SK-N-SH treated with all-trans-retinoic acid at 6 μM for 48 hours (cell line): ENCODE measurements at regions not wholly inside any gene's neighbourhood (a gene's known extent, or its start where the extent isn't known, plus 50 kb on each side); places are given as distances from the start of the nearest gene placed in this dataset.
A peak's percentile ranks its signal among the peaks of the same experiment; 100 is the strongest.

ENCODE experiments used
- ATAC-seq: fragments of 200-7000 bp; cut with Tn5 transposase; 3 replicates; pipeline ENCODE4 v1.9.1; 2020; ENCODE audit warnings: mild to moderate bottlenecking, moderate library complexity
- ARNTL ChIP-seq: fragments of 450-650 bp; formaldehyde crosslinking; IDR thresholded peaks from 2 replicates; pipeline ENCODE4 v1.5.0; 2020; ENCODE audit warnings: low read depth, mild to moderate bottlenecking, moderate library complexity, borderline replicate concordance
- BACH2 ChIP-seq: fragments of 250-450 bp; sonication (Bioruptor Pico); IDR thresholded peaks from 2 replicates; pipeline ENCODE4 v1.9.0; 2021; ENCODE audit warnings: mild to moderate bottlenecking, borderline replicate concordance
- CSDC2 ChIP-seq: fragments of 250-450 bp; sonication (Bioruptor Pico); IDR thresholded peaks from 2 replicates; pipeline ENCODE4 v1.5.0; 2020; ENCODE audit warnings: mild to moderate bottlenecking, moderate library complexity
- CSRNP3 ChIP-seq: fragments of 250-450 bp; sonication (Bioruptor Pico); IDR thresholded peaks from 2 replicates; pipeline ENCODE4 v1.5.1; 2021; ENCODE audit warnings: mild to moderate bottlenecking, moderate library complexity
- ESRRG ChIP-seq: fragments of 250-450 bp; sonication (Bioruptor Pico); IDR thresholded peaks from 2 replicates; pipeline ENCODE4 v1.6.1; 2021; ENCODE audit warnings: mild to moderate bottlenecking
- ISL1 ChIP-seq: fragments of 250-450 bp; sonication (Bioruptor Pico); IDR thresholded peaks from 2 replicates; pipeline ENCODE4 v2.1.2; 2022; ENCODE audit warnings: mild to moderate bottlenecking, moderate library complexity
- OSR1 ChIP-seq: fragments of 250-450 bp; sonication (Bioruptor Pico); IDR thresholded peaks from 2 replicates; pipeline ENCODE4 v1.8.0; 2022; ENCODE audit warnings: moderate library complexity, mild to moderate bottlenecking, inconsistent platforms
- PPARA ChIP-seq: fragments of 250-450 bp; sonication (Bioruptor Pico); IDR thresholded peaks from 2 replicates; pipeline ENCODE4 v1.5.0; 2020; ENCODE audit warnings: mild to moderate bottlenecking, borderline replicate concordance
- RARB ChIP-seq: fragments of 250-450 bp; sonication (Bioruptor Pico); IDR thresholded peaks from 2 replicates; pipeline ENCODE4 v1.8.0; 2021; ENCODE audit warnings: mild to moderate bottlenecking, moderate library complexity
- SNAI2 ChIP-seq: fragments of 250-450 bp; sonication (Bioruptor Pico); IDR thresholded peaks from 2 replicates; pipeline ENCODE4 v1.5.0; 2020; ENCODE audit warnings: mild to moderate bottlenecking, moderate library complexity
- TCF4 ChIP-seq: fragments of 250-450 bp; sonication (Bioruptor Pico); IDR thresholded peaks from 2 replicates; pipeline ENCODE4 v1.8.0; 2021; ENCODE audit warnings: mild to moderate bottlenecking, moderate library complexity, borderline replicate concordance
- TOX ChIP-seq: fragments of 250-450 bp; sonication (Bioruptor Pico); IDR thresholded peaks from 2 replicates; pipeline ENCODE4 v1.8.0; 2021; ENCODE audit warnings: mild to moderate bottlenecking, moderate library complexity, borderline replicate concordance
- ZC3H10 ChIP-seq: fragments of 250-450 bp; sonication (Bioruptor Pico); IDR thresholded peaks from 2 replicates; pipeline ENCODE4 v1.5.1; 2021; ENCODE audit warnings: mild to moderate bottlenecking, moderate library complexity
- ZFP30 ChIP-seq: fragments of 450-650 bp; formaldehyde crosslinking; IDR thresholded peaks from 2 replicates; pipeline ENCODE4 v1.5.0; 2022; ENCODE audit warnings: mild to moderate bottlenecking, moderate library complexity
- ZNF565 ChIP-seq: fragments of 450-650 bp; formaldehyde crosslinking; conservative IDR thresholded peaks from 2 replicates; pipeline ENCODE4 v1.5.0; 2020; ENCODE audit warnings: low read depth, mild to moderate bottlenecking, moderate library complexity
- ZNF70 ChIP-seq: fragments of 450-650 bp; formaldehyde crosslinking; IDR thresholded peaks from 2 replicates; pipeline ENCODE4 v1.5.0; 2020; ENCODE audit warnings: mild to moderate bottlenecking, moderate library complexity
- ZNF8 ChIP-seq: fragments of 450-650 bp; formaldehyde crosslinking; IDR thresholded peaks from 2 replicates; pipeline ENCODE4 v1.5.0; 2020; ENCODE audit warnings: mild to moderate bottlenecking, moderate library complexity
- TF ChIP-seq, protein P1 (sequence below): fragments of 250-450 bp; sonication (Bioruptor Pico); IDR thresholded peaks from 2 replicates; pipeline ENCODE4 v1.8.0; 2021; ENCODE audit warnings: low read depth, mild to moderate bottlenecking, moderate library complexity, borderline replicate concordance
- TF ChIP-seq, protein P2 (sequence below): fragments of 250-450 bp; sonication (Bioruptor Pico); IDR thresholded peaks from 2 replicates; pipeline ENCODE4 v1.8.0; 2020; ENCODE audit warnings: mild to moderate bottlenecking, moderate library complexity, borderline replicate concordance
- TF ChIP-seq, protein P3 (sequence below): fragments of 250-450 bp; sonication (Bioruptor Pico); IDR thresholded peaks from 2 replicates; pipeline ENCODE4 v1.5.1; 2020; ENCODE audit warnings: low read depth, mild to moderate bottlenecking, moderate library complexity

GRCh38 chr16:54487933-54488332 lies 201.3 kb upstream of the IRX3 start (continued):
- TF ChIP-seq, protein P1, sequence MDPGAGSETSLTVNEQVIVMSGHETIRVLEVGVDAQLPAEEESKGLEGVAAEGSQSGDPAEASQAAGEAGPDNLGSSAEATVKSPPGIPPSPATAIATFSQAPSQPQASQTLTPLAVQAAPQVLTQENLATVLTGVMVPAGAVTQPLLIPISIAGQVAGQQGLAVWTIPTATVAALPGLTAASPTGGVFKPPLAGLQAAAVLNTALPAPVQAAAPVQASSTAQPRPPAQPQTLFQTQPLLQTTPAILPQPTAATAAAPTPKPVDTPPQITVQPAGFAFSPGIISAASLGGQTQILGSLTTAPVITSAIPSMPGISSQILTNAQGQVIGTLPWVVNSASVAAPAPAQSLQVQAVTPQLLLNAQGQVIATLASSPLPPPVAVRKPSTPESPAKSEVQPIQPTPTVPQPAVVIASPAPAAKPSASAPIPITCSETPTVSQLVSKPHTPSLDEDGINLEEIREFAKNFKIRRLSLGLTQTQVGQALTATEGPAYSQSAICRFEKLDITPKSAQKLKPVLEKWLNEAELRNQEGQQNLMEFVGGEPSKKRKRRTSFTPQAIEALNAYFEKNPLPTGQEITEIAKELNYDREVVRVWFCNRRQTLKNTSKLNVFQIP (CRISPR knock-in tag): no peak
- no peak for TF ChIP-seq OSR1 (CRISPR knock-in tag)
- TF ChIP-seq RARB (CRISPR knock-in tag): no peak
- no peak for TF ChIP-seq ZNF8 (CRISPR knock-in tag)
- no peak for TF ChIP-seq TCF4 (CRISPR knock-in tag)
- TF ChIP-seq BACH2: no peak
- no peak for TF ChIP-seq TOX (CRISPR knock-in tag)
- TF ChIP-seq ZNF565 (CRISPR knock-in tag): no peak
- TF ChIP-seq, protein P2, sequence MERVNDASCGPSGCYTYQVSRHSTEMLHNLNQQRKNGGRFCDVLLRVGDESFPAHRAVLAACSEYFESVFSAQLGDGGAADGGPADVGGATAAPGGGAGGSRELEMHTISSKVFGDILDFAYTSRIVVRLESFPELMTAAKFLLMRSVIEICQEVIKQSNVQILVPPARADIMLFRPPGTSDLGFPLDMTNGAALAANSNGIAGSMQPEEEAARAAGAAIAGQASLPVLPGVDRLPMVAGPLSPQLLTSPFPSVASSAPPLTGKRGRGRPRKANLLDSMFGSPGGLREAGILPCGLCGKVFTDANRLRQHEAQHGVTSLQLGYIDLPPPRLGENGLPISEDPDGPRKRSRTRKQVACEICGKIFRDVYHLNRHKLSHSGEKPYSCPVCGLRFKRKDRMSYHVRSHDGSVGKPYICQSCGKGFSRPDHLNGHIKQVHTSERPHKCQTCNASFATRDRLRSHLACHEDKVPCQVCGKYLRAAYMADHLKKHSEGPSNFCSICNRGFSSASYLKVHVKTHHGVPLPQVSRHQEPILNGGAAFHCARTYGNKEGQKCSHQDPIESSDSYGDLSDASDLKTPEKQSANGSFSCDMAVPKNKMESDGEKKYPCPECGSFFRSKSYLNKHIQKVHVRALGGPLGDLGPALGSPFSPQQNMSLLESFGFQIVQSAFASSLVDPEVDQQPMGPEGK (CRISPR knock-in tag): no peak
- TF ChIP-seq ESRRG (CRISPR knock-in tag): no peak
- no peak for TF ChIP-seq SNAI2 (CRISPR knock-in tag)
- no peak for TF ChIP-seq PPARA (CRISPR knock-in tag)
- TF ChIP-seq ZFP30 (CRISPR knock-in tag): no peak

DNA sequence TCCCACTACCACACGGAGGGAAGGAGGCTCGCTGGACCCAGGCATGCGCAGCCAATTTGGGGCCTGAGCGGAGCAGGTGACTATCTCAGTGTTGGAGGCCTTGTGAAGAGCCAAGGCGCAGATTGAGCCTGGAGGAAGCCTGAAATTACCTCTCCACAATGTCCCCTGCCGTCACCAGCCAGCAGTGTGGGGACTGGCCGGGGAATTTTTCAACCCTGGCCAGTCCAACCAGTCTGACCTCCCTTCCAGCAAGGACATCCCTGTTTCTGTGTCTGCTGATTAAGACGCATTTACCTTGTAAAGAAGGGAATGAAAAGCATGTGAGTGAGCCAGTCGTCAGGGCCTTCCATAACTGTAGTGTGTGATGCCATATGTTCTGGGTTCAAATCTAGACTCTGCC lies 198.1 kb upstream of the IRX3 start:
- no peak for TF ChIP-seq SNAI2 (CRISPR knock-in tag)
- ATAC-seq: no peak

- ATAC-seq: no peak; the same call in 2 of the 3 replicates
- TF ChIP-seq SNAI2 (CRISPR knock-in tag): peak; percentile 47; the same call in 1 of the 2 replicates
- TF ChIP-seq OSR1 (CRISPR knock-in tag): no peak
- peak; percentile 50; the same call in 1 of the 2 replicates for TF ChIP-seq TCF4 (CRISPR knock-in tag)
Measured at GRCh38 chr16:54482892-54483574, 196.4 kb upstream of the IRX3 start.

- no peak for TF ChIP-seq RARB (CRISPR knock-in tag)
- no peak for TF ChIP-seq ISL1 (CRISPR knock-in tag)
- no peak for TF ChIP-seq ZNF565 (CRISPR knock-in tag)
- TF ChIP-seq ARNTL (CRISPR knock-in tag): no peak
- TF ChIP-seq ZFP30 (CRISPR knock-in tag): no peak
- TF ChIP-seq, all 23 proteins: peak for 0
- no peak for ATAC-seq
Measured at GRCh38 chr16:54480429-54480828, 193.8 kb upstream of the IRX3 start.

DNA sequence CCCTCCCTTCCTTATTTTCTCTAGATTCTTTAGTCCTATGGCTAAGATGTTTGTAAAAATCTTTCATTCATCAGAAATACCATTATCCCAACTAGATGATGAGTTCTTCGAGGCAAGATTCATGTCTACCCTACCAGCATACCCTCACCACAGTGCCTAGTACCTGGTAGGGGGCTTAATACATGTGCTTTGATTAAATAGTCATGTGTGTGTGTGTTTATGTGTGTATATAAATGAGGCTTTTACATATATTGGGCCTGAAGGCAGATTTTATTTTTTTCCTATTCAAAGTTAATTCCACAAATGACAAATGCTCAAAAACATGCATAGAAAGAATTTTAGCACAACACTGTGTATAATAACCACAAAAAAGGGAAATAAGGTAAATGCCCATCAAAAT lies 193.0 kb upstream of the IRX3 start:
- no peak for ATAC-seq
- TF ChIP-seq TOX (CRISPR knock-in tag) (no peak), ZFP30 (CRISPR knock-in tag) (no peak), OSR1 (CRISPR knock-in tag) (no peak), ISL1 (CRISPR knock-in tag) (no peak), RARB (CRISPR knock-in tag) (no peak), CSRNP3 (no peak), CSDC2 (CRISPR knock-in tag) (no peak), ZC3H10 (CRISPR knock-in tag) (no peak), ZNF70 (CRISPR knock-in tag) (no peak), ESRRG (CRISPR knock-in tag) (no peak), PPARA (CRISPR knock-in tag) (no peak)
- TF ChIP-seq, protein P2 (CRISPR knock-in tag): no peak
- TF ChIP-seq, protein P3, sequence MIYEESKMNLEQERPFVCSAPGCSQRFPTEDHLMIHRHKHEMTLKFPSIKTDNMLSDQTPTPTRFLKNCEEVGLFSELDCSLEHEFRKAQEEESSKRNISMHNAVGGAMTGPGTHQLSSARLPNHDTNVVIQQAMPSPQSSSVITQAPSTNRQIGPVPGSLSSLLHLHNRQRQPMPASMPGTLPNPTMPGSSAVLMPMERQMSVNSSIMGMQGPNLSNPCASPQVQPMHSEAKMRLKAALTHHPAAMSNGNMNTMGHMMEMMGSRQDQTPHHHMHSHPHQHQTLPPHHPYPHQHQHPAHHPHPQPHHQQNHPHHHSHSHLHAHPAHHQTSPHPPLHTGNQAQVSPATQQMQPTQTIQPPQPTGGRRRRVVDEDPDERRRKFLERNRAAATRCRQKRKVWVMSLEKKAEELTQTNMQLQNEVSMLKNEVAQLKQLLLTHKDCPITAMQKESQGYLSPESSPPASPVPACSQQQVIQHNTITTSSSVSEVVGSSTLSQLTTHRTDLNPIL (CRISPR knock-in tag): no peak
- TF ChIP-seq, protein P1 (CRISPR knock-in tag): no peak
